Smooth muscle cell of the brain vasculature (primary cell): ENCODE measurements at regions not wholly inside any gene's neighbourhood (a gene's known extent, or its start where the extent isn't known, plus 50 kb on each side); places are given as distances from the start of the nearest gene placed in this dataset.

Experiments
- DNase-seq: peaks from one replicate; pipeline ENCODE4 v3.0.0-alpha.2; 2012; ENCODE audit warnings: low read depth, low spot score

GRCh38 chr7:136179154-136179553, 202.0 kb upstream of the MTPN start:
- DNase-seq: no peak

- DNase-seq: no peak
Observed at GRCh38 chr7:136174477-136175125, 197.4 kb upstream of the MTPN start.

GRCh38 chr7:136173874-136174273, 196.7 kb upstream of the MTPN start:
- DNase-seq: no peak

DNA sequence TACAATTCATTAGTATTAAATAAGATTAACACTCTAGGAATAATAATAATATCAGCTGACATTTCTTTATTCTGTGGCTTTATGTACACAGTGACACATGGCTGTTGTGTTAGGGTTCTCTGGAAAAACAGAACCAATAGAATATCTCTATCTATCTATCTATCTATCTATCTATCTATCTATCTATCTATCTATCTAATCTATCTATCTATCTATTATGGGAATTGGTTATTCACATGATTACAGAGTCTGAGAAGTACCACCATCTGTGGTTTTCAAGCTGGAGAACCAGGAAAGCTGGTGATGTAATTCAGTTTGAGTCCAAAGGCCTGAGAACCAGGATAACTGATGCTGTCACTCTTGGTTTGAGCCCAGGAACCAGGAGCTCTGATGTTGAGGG, 194.1 kb upstream of the MTPN start:
- no peak for DNase-seq

DNA sequence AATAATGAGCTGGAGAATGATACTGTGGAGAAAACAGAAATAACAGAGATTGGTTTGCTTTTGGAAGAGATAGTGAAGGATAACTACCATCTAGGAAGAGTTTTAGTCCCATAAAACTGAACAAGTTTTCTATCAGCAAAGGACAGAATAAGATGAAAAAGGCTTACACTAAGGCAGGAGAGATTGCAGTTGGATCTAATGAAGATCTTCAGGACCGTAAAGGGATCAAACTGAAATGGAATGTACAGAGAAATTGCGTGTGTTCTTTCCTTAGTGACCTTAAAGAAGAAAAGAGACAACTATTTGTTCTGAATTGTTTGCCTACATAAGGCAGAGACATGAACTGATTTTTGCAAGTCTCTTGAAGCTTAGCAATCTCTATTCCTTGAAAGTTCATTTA, 191.7 kb upstream of the MTPN start:
- DNase-seq: no peak

DNA sequence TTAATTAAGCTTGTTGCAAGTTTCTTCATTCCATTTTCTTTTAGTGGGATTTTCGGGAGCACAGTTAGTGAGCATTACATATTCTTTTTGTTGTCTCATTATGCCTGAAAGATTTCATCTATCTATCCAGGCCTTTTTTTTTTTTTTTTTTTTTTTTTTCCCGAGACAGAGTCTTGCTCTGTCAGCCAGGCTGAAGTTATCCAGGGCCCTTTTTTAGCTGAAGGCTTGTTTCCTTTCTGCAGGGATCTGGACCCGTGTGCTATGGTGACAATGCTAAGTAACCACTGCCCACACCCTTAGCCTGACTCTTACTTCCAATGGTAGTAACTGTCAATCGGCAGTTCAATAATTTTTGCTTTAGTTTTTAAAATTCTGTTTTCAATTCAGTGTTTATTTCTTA, 190.8 kb upstream of the MTPN start:
- no peak for DNase-seq

DNA sequence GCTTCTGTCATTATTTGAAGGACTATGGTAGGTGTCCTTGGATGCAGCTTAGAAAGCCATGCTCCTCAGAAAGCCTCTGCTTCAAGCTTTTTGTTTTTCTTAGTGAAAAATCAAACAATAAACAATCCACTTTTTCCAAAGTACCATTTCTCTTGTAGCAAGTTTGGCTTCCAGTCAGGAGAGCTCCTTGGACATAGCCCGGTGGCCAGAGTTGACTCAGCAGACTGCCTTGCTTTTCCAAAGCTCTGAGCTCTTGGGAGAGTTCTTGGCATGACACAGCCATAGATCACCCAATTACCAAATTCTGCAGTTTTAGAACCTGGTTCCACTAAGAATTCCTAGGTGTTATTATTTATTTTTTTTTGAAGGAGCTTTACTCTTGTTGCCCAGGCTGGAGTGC, 189.4 kb upstream of the MTPN start:
- DNase-seq: no peak

GRCh38 chr7:136163340-136163801, 186.2 kb upstream of the MTPN start:
- DNase-seq: no peak

DNA sequence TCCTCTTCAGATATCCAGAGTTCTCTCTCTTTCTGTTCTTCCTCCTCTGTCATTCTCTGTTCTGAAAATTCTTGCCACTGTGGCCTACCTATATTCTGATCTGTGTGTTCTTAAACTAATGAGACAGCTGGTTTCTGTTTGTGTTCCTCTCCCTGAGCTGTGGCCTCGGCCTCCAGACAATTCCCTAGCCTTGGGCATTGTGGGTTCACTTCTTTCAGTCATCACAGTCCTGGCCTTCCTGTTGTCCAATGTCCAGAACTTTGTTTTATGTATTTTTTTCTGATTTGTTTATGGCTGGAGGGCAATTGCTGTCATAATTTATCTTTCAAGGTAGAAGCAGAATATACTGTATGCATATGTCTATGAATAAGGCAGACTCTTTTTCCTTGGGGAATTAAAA, 173.2 kb upstream of the MTPN start:
- no peak for DNase-seq

GRCh38 chr7:136148920-136149319, 171.8 kb upstream of the MTPN start:
- no peak for DNase-seq

DNA sequence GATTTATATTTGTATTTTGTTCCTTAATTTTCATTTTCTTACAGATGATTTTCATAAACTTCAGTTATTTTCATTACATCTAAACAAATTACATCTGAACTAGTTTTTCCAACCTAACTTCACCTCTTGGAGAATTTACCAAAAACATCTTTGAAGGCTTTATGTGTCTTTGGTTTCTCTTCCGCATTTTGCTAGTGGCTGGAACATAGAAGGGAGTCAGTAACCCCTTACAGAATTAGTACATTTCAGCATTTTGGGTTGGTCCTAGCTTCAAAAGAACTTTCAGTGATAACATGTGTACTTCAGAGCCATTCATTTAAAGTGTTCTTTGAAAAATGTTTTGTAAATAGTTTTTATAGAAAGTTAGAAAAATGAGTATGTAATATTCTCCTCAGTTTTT, 169.8 kb upstream of the MTPN start:
- DNase-seq: no peak

DNA sequence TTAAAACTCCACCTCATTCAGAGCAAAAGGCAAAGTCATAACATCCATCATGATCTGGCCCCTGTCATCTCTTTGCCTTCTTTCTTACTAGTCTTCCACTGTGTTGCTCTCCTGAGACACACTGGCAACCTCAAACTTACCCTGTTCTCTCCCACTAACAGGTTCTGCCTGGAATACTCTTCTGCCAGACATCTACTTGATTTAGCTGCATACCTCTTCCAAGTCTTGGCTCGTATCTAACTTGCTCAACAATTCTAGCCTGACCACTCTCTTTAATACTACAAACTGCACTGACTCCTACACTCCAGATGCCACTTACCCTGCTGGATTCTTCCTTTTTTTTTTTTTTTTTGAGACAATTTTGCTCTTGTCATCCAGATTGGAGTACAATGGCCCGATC, 167.0 kb upstream of the MTPN start:
- DNase-seq: no peak

DNA sequence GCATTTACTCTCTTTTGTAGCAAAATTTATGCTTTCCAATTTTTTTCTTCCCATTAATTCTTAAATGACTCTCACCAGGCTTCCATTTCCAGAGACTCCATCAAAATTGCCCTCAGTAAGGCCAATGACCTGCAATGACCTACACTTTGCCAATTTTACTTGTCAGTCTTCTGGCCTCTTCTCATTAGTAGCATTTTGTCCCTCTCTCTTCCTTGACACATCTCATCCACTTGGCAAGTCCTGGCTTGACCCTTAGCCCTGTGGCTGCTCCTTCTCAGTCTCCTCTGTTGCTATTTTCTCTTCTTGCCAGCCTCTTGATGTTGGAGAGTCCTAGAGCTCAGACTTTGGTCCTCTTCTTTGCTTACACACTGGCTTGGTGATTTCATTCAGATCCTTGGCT, 166.1 kb upstream of the MTPN start:
- DNase-seq: no peak

DNA sequence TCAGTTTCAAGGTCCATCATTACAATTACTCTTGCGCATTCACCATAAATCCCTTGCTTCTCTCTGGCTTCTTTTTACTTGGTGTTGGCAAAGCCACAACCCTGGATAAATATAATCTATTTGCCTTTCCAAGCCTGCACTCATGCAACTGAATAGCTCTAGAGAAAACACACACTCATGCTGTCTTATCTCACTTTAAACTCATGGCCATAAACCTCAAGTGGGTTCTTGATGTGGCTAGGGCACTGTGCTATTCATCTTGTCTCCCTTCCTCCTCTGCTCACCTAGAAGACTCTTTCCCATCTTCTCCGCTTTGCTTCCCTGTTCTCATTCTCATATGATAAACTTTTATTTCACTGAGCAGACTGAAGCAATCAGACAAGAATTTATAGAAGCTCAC, 165.4 kb upstream of the MTPN start:
- no peak for DNase-seq

GRCh38 chr7:136140469-136140868, 163.3 kb upstream of the MTPN start:
- DNase-seq: no peak

GRCh38 chr7:136139417-136139816, 162.3 kb upstream of the MTPN start:
- DNase-seq: no peak

- DNase-seq: no peak
Observed at GRCh38 chr7:136138991-136139390, 161.8 kb upstream of the MTPN start.

DNA sequence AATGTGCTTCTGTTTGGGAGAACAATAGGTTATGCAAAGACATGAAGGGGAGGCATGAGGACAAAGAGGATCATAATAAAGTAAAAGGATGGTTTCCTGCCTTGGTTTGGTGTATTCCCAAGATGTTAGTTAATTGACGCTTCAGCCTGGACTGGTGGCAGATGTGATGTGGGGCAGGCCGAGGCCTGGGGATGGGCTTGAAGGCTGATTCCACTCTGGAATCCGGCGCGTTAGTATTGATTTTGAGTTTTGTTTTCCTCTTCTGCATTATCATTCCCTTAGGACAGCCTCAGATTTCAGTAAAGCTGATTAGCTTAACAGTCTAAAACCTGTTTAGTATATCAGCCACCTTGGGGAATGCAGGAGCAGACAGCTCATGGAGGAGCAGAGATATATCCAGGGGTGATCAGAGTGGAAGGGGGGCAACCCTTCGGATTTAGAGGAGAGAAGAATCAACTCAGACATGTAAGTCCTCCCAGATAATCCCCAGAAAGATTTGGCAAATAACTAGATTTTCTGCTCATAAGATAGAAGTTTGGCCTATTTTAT, 159.8 kb upstream of the MTPN start:
- no peak for DNase-seq

GRCh38 chr7:136134503-136134902, 157.3 kb upstream of the MTPN start:
- peak; percentile 36 for DNase-seq

DNA sequence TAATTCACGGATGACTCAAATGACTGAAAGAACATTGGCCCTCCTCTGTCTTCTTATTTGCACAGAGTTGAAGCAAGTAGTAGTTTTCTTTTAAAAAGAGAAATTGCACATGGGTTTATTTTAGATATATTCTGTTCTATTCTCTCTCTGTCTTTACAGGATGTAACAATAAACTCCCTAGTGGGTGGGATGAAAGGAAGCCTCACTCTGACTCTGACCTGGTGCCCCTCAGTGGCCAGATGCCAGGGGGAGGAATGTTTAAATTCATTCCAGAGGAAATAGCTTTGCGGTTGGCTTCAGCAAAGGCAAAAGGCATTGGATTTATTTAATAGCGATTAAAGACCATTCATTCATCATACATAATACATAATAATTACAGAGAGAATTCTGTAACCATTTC, 156.4 kb upstream of the MTPN start:
- DNase-seq: peak; percentile 72

GRCh38 chr7:136131304-136131630, 154.1 kb upstream of the MTPN start:
- no peak for DNase-seq

- no peak for DNase-seq
Observed at GRCh38 chr7:136130511-136131303, 153.5 kb upstream of the MTPN start.

DNA sequence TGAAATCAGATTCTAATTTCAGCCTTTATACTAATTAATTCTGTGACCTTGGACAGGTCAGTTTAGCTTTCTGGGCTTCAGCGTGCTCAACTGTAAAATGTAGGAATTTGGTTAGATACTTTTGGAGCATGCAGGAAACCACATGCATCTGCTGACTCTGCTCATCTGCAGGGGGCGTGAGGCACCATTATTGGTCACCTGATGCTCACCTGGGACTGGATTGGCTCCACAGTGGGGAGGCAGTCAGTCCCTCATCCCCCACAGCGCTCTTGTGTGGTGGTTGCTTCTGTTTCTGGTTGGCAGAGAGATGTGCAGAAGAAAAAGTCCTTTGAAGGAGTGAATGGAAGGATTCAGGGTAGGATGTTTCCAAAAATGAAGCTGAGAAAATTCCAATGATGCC, 150.9 kb upstream of the MTPN start:
- DNase-seq: no peak
